Mesenchymal stem cell (in vitro differentiated cells and primary cell): ENCODE measurements at regions not wholly inside any gene's neighbourhood (a gene's known extent, or its start where the extent isn't known, plus 50 kb on each side); places are given as distances from the start of the nearest gene placed in this dataset.

Source experiments
- DNase-seq: peaks from one replicate; pipeline ENCODE4 v3.0.0-alpha.2; 2013
- H2AFZ ChIP-seq: one replicate; pipeline ENCODE4 v1.6.1; 2013; ENCODE audit warnings: low read depth, mild to moderate bottlenecking, control low read depth, inconsistent platforms, low read length, moderate library complexity
- H2AK5ac ChIP-seq: 2 replicates; pipeline ENCODE4 v1.6.1; 2013; ENCODE audit warnings: low read length, moderate library complexity, mild to moderate bottlenecking, inconsistent platforms; ENCODE audit not compliant: severe bottlenecking
- H2BK120ac ChIP-seq: one replicate; pipeline ENCODE4 v1.6.1; 2013; ENCODE audit warnings: low read depth, mild to moderate bottlenecking, inconsistent platforms, low read length, moderate library complexity
- H2BK12ac ChIP-seq, 2 experiments: one replicate each; pipeline ENCODE4 v1.6.1; 2013; ENCODE audit warnings: inconsistent platforms in 2 of 2, low read length in 2 of 2, mild to moderate bottlenecking in 2 of 2, moderate library complexity in 2 of 2, control low read depth in 1 of 2
- H2BK15ac ChIP-seq: one replicate; pipeline ENCODE4 v1.6.1; 2013; ENCODE audit warnings: mild to moderate bottlenecking, low read depth, inconsistent platforms; ENCODE audit not compliant: poor library complexity, severe bottlenecking
- H2BK5ac ChIP-seq: 2 replicates; pipeline ENCODE4 v1.6.1; 2013; ENCODE audit warnings: low read depth, mild to moderate bottlenecking, low read length, control low read depth, inconsistent platforms; ENCODE audit not compliant: poor library complexity, severe bottlenecking
- H3K14ac ChIP-seq, 2 experiments: one replicate each; pipeline ENCODE4 v1.6.1; 2013; ENCODE audit warnings: inconsistent platforms in 2 of 2, low read length in 2 of 2, control low read depth in 1 of 2, mild to moderate bottlenecking in 1 of 2, moderate library complexity in 1 of 2
- H3K18ac ChIP-seq, 2 experiments: one replicate each; pipeline ENCODE4 v1.6.1; 2013; ENCODE audit warnings: inconsistent platforms in 2 of 2, low read length in 2 of 2, control low read depth in 1 of 2, low read depth in 1 of 2, mild to moderate bottlenecking in 1 of 2
- H3K23ac ChIP-seq, 2 experiments: one replicate each; pipeline ENCODE4 v1.6.1; 2013; ENCODE audit warnings: inconsistent platforms in 2 of 2, low read length in 2 of 2, mild to moderate bottlenecking in 2 of 2, moderate library complexity in 2 of 2, control low read depth in 1 of 2
- H3K27ac ChIP-seq: 2 replicates; pipeline ENCODE4 v1.5.1; 2013; ENCODE audit warnings: mild to moderate bottlenecking, moderate library complexity, low read length, control low read depth, inconsistent platforms; ENCODE audit not compliant: poor library complexity, severe bottlenecking
- H3K27me3 ChIP-seq, 2 experiments: 2 replicates each; pipeline versions ENCODE4 v1.6.1 to v1.7.0; 2013; ENCODE audit warnings: low read length in 2 of 2, mild to moderate bottlenecking in 2 of 2, moderate library complexity in 2 of 2, control low read depth in 1 of 2, inconsistent platforms in 1 of 2; ENCODE audit not compliant: control insufficient read depth in 1 of 2, insufficient read depth in 1 of 2
- H3K36me3 ChIP-seq, 2 experiments: 2 replicates each; pipeline versions ENCODE4 v1.6.1 to v1.7.0; 2013; ENCODE audit warnings: low read length in 2 of 2, control low read depth in 1 of 2, inconsistent platforms in 1 of 2, low read depth in 1 of 2, mild to moderate bottlenecking in 1 of 2; ENCODE audit not compliant: insufficient read depth in 2 of 2, control insufficient read depth in 1 of 2
- H3K4ac ChIP-seq, 2 experiments: one replicate each; pipeline ENCODE4 v1.6.1; 2013; ENCODE audit warnings: inconsistent platforms in 2 of 2, low read length in 2 of 2, mild to moderate bottlenecking in 2 of 2, moderate library complexity in 2 of 2, control low read depth in 1 of 2, low read depth in 1 of 2
- H3K4me1 ChIP-seq: 2 replicates; pipeline ENCODE4 v1.6.1; 2013; ENCODE audit warnings: low read depth, low read length, control low read depth; ENCODE audit not compliant: control insufficient read depth, insufficient read depth
- H3K4me2 ChIP-seq: 2 replicates; pipeline ENCODE4 v1.6.1; 2013; ENCODE audit warnings: low read length, mild to moderate bottlenecking, inconsistent platforms; ENCODE audit not compliant: poor library complexity, severe bottlenecking
- H3K4me3 ChIP-seq, 2 experiments: 2 replicates each; pipeline versions ENCODE4 v1.5.1 to v1.7.0; 2013; ENCODE audit warnings: low read length in 2 of 2, mild to moderate bottlenecking in 2 of 2, control low read depth in 1 of 2, low read depth in 1 of 2; ENCODE audit not compliant: insufficient read depth in 1 of 2
- H3K79me1 ChIP-seq: replicated peaks from 2 replicates; pipeline ENCODE4 v1.6.1; 2013; ENCODE audit warnings: mild to moderate bottlenecking, control low read depth, low read length, inconsistent platforms; ENCODE audit not compliant: poor library complexity, severe bottlenecking
- H3K9ac ChIP-seq: 2 replicates; pipeline ENCODE4 v1.7.0; 2013; ENCODE audit warnings: mild to moderate bottlenecking, low read length, moderate library complexity
- H3K9me3 ChIP-seq: 2 replicates; pipeline ENCODE4 v1.7.0; 2013; ENCODE audit warnings: mild to moderate bottlenecking, low read length; ENCODE audit not compliant: control insufficient read depth
- H4K8ac ChIP-seq: one replicate; pipeline ENCODE4 v1.6.1; 2013; ENCODE audit warnings: inconsistent platforms, mild to moderate bottlenecking, low read length, moderate library complexity
- H4K91ac ChIP-seq: one replicate; pipeline ENCODE4 v1.6.1; 2013; ENCODE audit warnings: mild to moderate bottlenecking, low read length, inconsistent platforms
- WGBS: methylation state at CpG from one replicate; pipeline ENCODE4 v1.1.7; 2013; ENCODE audit warnings: mixed read lengths; 5-methylcytosine and 5-hydroxymethylcytosine counted together

DNA sequence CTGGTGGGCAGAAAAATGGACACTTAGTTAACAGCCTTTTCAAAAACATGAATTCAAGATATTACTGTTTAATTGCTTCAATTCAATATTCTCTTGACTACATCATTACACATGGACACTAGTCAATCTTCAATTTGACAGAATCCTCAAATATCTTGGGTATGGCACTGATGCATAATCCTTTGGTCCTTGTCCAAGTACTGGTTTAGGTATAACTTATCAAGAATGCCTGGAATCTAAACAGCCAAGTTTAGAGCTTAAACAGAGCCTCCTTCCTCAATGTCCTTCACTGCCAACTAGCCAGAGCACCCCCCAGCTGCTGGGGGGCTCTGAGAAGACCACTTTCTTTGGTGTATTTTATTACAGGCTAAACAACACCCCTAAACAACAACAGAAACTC is 61.6 kb upstream of the ERCC6L2 start:
- no peak overlapping the region for H2BK5ac ChIP-seq
- H3K9me3 ChIP-seq: no peaks in the 10 kb centered on the region
- H3K4me1 ChIP-seq: peaks cover 20% of the 10 kb centered on the region
- H2BK15ac ChIP-seq: no peak overlapping the region
- no peak overlapping the region for H4K8ac ChIP-seq
- no peak overlapping the region for H2AFZ ChIP-seq
- no peak overlapping the region for H3K9ac ChIP-seq
- H3K36me3 ChIP-seq: no peaks in the 10 kb centered on the region
- no peak overlapping the region for H3K4me3 ChIP-seq
- H3K4ac ChIP-seq: no peak overlapping the region
- H3K79me1 ChIP-seq: no peaks in the 10 kb centered on the region
- no peak overlapping the region for H4K91ac ChIP-seq
- H3K18ac ChIP-seq: no peak overlapping the region
- H3K27ac ChIP-seq: peak overlapping the region; percentile 68
- H2BK120ac ChIP-seq: no peak overlapping the region
- no peak for DNase-seq
- no peak overlapping the region for H2AK5ac ChIP-seq
- H3K4me2 ChIP-seq: no peak overlapping the region
- H3K23ac ChIP-seq: no peak overlapping the region
- no peak overlapping the region for H2BK12ac ChIP-seq
- H3K14ac ChIP-seq: no peak overlapping the region
- H3K27me3 ChIP-seq: peaks cover 0 to 3% of the 10 kb centered on the region in 2 experiments

DNA sequence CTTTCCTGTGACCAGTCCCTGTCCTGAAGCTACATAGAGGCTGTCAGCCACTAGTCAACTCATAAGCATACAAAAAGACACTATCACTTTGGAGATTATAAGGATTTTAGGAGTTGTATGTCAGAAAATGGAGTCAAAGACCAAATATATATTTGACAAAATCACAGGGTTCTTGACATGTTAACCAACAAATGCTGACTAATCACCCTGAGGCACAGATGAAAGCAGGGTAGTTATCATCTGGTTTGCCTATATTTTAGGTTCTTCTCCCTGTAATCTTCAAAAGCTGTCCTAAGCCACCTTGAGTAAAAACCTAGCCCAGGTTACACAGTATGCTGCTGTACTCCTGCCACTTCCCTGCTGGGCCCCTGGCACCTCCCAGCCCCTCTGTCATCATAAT is 64.7 kb upstream of the ERCC6L2 start:
- Histone ChIP-seq H3K4me2 (no peak overlapping the region), H3K27me3 (peaks cover 0 to 3% of the 10 kb centered on the region in 2 experiments), H3K9me3 (no peaks in the 10 kb centered on the region), H2BK15ac (no peak overlapping the region), H2BK12ac (no peak overlapping the region), H2BK120ac (no peak overlapping the region), H2AFZ (no peak overlapping the region), H3K23ac (no peak overlapping the region), H2BK5ac (no peak overlapping the region), H3K4me3 (no peak overlapping the region), H3K4ac (no peak overlapping the region), H3K18ac (peak overlapping the region in 1 of 2 experiments; percentile 8), H2AK5ac (peak overlapping the region; percentile 47), H4K8ac (no peak overlapping the region), H3K36me3 (no peaks in the 10 kb centered on the region), H3K79me1 (no peaks in the 10 kb centered on the region), H4K91ac (peak overlapping the region; percentile 32), H3K9ac (no peak overlapping the region), H3K27ac (no peak overlapping the region), H3K14ac (no peak overlapping the region), H3K4me1 (peaks cover 13% of the 10 kb centered on the region)
- DNase-seq: no peak

DNA sequence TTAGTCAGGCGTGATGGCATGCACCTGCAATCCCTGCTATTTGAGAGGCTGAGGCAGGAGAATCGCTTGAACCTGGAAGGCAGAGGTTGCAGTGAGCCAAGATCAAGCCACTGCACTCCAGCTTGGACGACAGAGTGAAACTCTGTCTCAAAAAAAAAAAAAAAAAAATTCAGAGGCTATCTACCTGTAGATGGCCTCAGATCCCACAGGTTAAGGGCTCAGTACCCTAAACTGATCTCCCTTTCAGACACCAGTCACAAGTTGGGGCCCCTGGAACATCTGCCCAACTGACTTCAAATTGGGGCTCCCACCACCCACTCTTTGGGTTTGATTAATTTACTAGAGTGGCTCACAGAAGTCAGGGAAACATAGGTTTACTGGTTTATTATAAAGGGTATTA is 65.4 kb upstream of the ERCC6L2 start:
- Histone ChIP-seq H2BK12ac (peak overlapping the region; percentile 49 to 55), H3K23ac (no peak overlapping the region), H2AFZ (no peak overlapping the region), H3K4me3 (no peak overlapping the region), H3K4ac (no peak overlapping the region), H3K9me3 (no peaks in the 10 kb centered on the region), H2AK5ac (no peak overlapping the region), H2BK5ac (no peak overlapping the region), H4K91ac (no peak overlapping the region), H3K27me3 (peaks cover 0 to 3% of the 10 kb centered on the region in 2 experiments), H3K14ac (no peak overlapping the region), H3K79me1 (no peaks in the 10 kb centered on the region), H3K36me3 (no peaks in the 10 kb centered on the region), H2BK15ac (no peak overlapping the region), H3K4me1 (peaks cover 10% of the 10 kb centered on the region), H3K9ac (no peak overlapping the region), H3K27ac (no peak overlapping the region), H2BK120ac (peak overlapping the region; percentile 1), H3K4me2 (no peak overlapping the region), H4K8ac (no peak overlapping the region), H3K18ac (no peak overlapping the region)
- 96% methylated on average over 3 of the region's 3 CpGs for WGBS
- no peak for DNase-seq

DNA sequence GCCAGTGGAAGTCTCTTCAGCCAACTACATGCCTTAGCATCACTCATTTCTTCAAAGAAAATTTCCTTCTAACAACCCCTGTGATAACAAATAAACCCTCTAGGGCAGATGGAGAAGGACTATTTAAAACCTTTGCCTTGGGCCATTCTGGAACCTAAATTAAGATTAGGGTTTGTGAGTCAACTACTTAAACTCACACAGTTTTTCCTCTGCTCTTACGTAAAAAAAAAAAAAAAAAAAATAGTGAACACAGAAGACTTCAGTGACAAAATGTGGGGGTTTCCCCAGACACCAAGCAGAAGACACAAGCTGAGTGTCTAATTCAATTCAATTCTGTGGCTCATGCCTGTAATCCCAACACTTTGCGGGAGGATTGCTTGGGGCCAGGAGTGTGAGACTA is 65.8 kb upstream of the ERCC6L2 start:
- peak; percentile 52 for DNase-seq
- H3K9ac ChIP-seq: no peak overlapping the region
- no peak overlapping the region for H2AK5ac ChIP-seq
- peaks cover 0 to 3% of the 10 kb centered on the region in 2 experiments for H3K27me3 ChIP-seq
- no peak overlapping the region for H3K23ac ChIP-seq
- H2BK120ac ChIP-seq: no peak overlapping the region
- H3K18ac ChIP-seq: peak overlapping the region in 1 of 2 experiments; percentile 11
- no peak overlapping the region for H3K27ac ChIP-seq
- H3K4me1 ChIP-seq: peaks cover 6% of the 10 kb centered on the region
- no peaks in the 10 kb centered on the region for H3K79me1 ChIP-seq
- H4K91ac ChIP-seq: no peak overlapping the region
- H2BK5ac ChIP-seq: no peak overlapping the region
- H3K4me3 ChIP-seq: no peak overlapping the region
- no peak overlapping the region for H3K4ac ChIP-seq
- no peaks in the 10 kb centered on the region for H3K9me3 ChIP-seq
- peak overlapping the region; percentile 49 to 55 for H2BK12ac ChIP-seq
- no peaks in the 10 kb centered on the region for H3K36me3 ChIP-seq
- H3K4me2 ChIP-seq: no peak overlapping the region
- H3K14ac ChIP-seq: no peak overlapping the region
- WGBS: 100% methylated on average over 2 of the region's 2 CpGs
- no peak overlapping the region for H4K8ac ChIP-seq
- no peak overlapping the region for H2AFZ ChIP-seq
- H2BK15ac ChIP-seq: no peak overlapping the region
